ENCODE measurements at regions not wholly inside any gene's neighbourhood (a gene's known extent, or its start where the extent isn't known, plus 50 kb on each side); places are given as distances from the start of the nearest gene placed in this dataset.

DNA sequence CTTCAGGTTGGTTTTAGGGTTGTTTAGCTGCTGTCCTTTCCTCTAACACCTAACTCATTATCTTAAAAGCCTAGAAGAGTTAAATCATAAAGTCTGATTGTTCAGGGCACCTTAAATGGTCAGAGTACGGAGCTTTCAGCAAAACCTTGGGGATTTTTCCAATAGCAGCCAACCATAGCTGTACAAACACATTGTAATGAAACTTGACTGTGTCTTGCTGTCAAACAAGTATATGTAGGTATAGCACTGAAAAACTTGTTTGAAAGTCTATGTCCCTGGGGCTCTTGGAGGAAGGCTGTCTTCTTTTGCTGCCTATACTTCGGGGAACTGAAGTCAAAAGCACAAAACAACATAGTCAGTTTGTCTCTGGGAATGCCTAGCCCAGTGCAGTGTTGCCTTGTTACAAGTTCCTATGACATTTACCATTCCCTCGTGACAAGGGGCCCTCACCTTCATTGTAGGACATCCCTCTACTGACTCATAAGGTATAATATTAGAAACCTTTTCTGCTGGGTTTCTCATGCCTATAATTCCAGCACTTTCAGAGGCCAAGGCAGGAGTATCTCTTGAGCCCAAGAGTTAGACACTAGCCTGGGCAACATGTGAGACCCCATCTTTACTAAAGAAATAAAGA lies 474.5 kb upstream of the NBEA start:
- no peak for TF ChIP-seq POLR2AphosphoS5 (IDR thresholded peaks at IDR 0.05; ENCODE audit: low read depth, low read length)
- TF ChIP-seq POLR2A (IDR thresholded peaks at IDR 0.05; ENCODE audit: low read depth, low read length), result no peak
